ENCODE measurements at regions not wholly inside any gene's neighbourhood (a gene's known extent, or its start where the extent isn't known, plus 50 kb on each side); places are given as distances from the start of the nearest gene placed in this dataset.

- TF ChIP-seq TAF1 (IDR thresholded peaks at IDR 0.05; ENCODE audit: borderline replicate concordance, insufficient read depth, low read length) (no peak), FOXP2 (optimal IDR thresholded peaks at IDR 0.05; ENCODE audit: borderline replicate concordance, extremely low read depth, extremely low read length, insufficient read depth) (no peak), SIN3A (IDR thresholded peaks at IDR 0.05; ENCODE audit: borderline replicate concordance, insufficient read depth, low read length) (no peak), REST (IDR thresholded peaks at IDR 0.05; ENCODE audit: insufficient read depth in 1 of 2, low read depth in 2 of 2, low read length in 2 of 2) (no peak), POLR2AphosphoS5 (IDR thresholded peaks at IDR 0.05; ENCODE audit: low read depth, low read length) (no peak)
These were observed 170.4 kb downstream of the HTR1B start for GRCh38 chr6:77292564-77293546.

GRCh38 chr6:77290798-77291197 is 172.5 kb downstream of the HTR1B start:
- TF ChIP-seq SIN3A (IDR thresholded peaks at IDR 0.05; ENCODE audit: borderline replicate concordance, insufficient read depth, low read length) = no peak
- no peak for TF ChIP-seq FOXP2 (optimal IDR thresholded peaks at IDR 0.05; ENCODE audit: borderline replicate concordance, extremely low read depth, extremely low read length, insufficient read depth)
- TF ChIP-seq REST (IDR thresholded peaks at IDR 0.05; ENCODE audit: insufficient read depth in 1 of 2, low read depth in 2 of 2, low read length in 2 of 2) = no peak
- no peak for TF ChIP-seq TAF1 (IDR thresholded peaks at IDR 0.05; ENCODE audit: borderline replicate concordance, insufficient read depth, low read length)
- TF ChIP-seq POLR2AphosphoS5 (IDR thresholded peaks at IDR 0.05; ENCODE audit: low read depth, low read length) = no peak

GRCh38 chr6:77286541-77286940 is 176.8 kb downstream of the HTR1B start:
- no peak for TF ChIP-seq FOXP2 (optimal IDR thresholded peaks at IDR 0.05; ENCODE audit: borderline replicate concordance, extremely low read depth, extremely low read length, insufficient read depth)
- TF ChIP-seq TAF1 (IDR thresholded peaks at IDR 0.05; ENCODE audit: borderline replicate concordance, insufficient read depth, low read length) = no peak
- TF ChIP-seq SIN3A (IDR thresholded peaks at IDR 0.05; ENCODE audit: borderline replicate concordance, insufficient read depth, low read length) = no peak
- TF ChIP-seq REST (IDR thresholded peaks at IDR 0.05; ENCODE audit: insufficient read depth in 1 of 2, low read depth in 2 of 2, low read length in 2 of 2) = no peak
- TF ChIP-seq POLR2AphosphoS5 (IDR thresholded peaks at IDR 0.05; ENCODE audit: low read depth, low read length) = no peak

GRCh38 chr6:77273929-77274328 is 189.4 kb downstream of the HTR1B start:
- TF ChIP-seq SIN3A (IDR thresholded peaks at IDR 0.05; ENCODE audit: borderline replicate concordance, insufficient read depth, low read length) (no peak), TAF1 (IDR thresholded peaks at IDR 0.05; ENCODE audit: borderline replicate concordance, insufficient read depth, low read length) (no peak), REST (IDR thresholded peaks at IDR 0.05; ENCODE audit: insufficient read depth in 1 of 2, low read depth in 2 of 2, low read length in 2 of 2) (no peak), FOXP2 (optimal IDR thresholded peaks at IDR 0.05; ENCODE audit: borderline replicate concordance, extremely low read depth, extremely low read length, insufficient read depth) (no peak), POLR2AphosphoS5 (IDR thresholded peaks at IDR 0.05; ENCODE audit: low read depth, low read length) (no peak)

All from PFSK-1 (cell line).